ENCODE measurements at regions not wholly inside any gene's neighbourhood (a gene's known extent, or its start where the extent isn't known, plus 50 kb on each side); places are given as distances from the start of the nearest gene placed in this dataset.

- TF ChIP-seq SIN3A (IDR thresholded peaks at IDR 0.05; ENCODE audit: borderline replicate concordance, insufficient read depth, low read depth, low read length) = no peak
- TF ChIP-seq, protein P1, sequence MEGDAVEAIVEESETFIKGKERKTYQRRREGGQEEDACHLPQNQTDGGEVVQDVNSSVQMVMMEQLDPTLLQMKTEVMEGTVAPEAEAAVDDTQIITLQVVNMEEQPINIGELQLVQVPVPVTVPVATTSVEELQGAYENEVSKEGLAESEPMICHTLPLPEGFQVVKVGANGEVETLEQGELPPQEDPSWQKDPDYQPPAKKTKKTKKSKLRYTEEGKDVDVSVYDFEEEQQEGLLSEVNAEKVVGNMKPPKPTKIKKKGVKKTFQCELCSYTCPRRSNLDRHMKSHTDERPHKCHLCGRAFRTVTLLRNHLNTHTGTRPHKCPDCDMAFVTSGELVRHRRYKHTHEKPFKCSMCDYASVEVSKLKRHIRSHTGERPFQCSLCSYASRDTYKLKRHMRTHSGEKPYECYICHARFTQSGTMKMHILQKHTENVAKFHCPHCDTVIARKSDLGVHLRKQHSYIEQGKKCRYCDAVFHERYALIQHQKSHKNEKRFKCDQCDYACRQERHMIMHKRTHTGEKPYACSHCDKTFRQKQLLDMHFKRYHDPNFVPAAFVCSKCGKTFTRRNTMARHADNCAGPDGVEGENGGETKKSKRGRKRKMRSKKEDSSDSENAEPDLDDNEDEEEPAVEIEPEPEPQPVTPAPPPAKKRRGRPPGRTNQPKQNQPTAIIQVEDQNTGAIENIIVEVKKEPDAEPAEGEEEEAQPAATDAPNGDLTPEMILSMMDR (IDR thresholded peaks at IDR 0.05) = no peak
- no peak for TF ChIP-seq TCF7L2 (IDR thresholded peaks at IDR 0.05; ENCODE audit: low read depth, low read length)
These were observed 185.3 kb upstream of the GDF10 start for GRCh38 chr10:47114680-47115186.
